Activated CD4-positive, CD25-positive, alpha-beta regulatory T cell treated with anti-CD3 and anti-CD28 coated beads, Interleukin-2, amount 50 U/mL, for 16 hours (primary cell): ENCODE measurements at regions not wholly inside any gene's neighbourhood (a gene's known extent, or its start where the extent isn't known, plus 50 kb on each side); places are given as distances from the start of the nearest gene placed in this dataset.
"Not testable (repeated sequence)": the region's sequence is repeated elsewhere in the genome, so short reads cannot be mapped to it uniquely, and the experiment has no call there.

Source experiments
- DNase-seq: peaks from one replicate; pipeline ENCODE4 v3.0.0-alpha.2; 2020; ENCODE audit warnings: low read depth, low spot score

DNA sequence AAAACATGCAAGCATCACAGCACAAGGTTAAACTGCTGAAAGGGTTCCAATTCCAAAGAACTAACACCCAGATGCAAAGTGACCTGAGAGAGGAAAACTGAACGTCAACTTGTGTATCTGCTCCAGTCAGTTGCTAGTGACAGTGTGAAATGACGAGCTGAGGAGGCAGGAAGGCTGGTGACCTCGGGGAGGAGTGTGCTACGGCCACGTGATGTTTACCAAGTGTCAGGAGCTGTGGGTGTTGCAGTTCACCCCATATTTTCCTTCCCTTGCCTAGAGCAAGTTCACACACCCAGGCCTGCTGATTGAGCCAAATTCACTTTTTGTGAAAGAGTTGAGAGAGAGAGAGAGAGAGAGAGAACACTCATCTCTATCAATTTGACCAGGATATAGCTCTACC is 231.6 kb upstream of the ANKH start:
- DNase-seq, result no peak

DNA sequence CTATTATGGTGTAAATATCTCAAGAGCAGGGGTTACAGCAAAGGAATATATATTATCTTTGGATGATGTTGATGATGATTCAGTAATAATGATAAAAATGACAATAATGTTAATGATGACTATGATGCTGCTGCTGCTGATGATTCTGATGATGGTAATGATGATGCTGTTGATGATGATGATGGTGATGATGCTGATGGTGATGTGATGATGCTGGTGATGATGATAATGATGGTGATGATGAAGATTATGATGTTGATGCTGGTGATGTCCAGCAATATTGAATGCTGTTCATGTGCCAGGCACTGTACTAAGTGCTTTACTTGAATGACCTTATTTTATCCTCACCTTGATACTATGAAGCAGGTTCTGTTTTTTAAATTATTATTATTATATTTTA is 226.0 kb upstream of the ANKH start:
- DNase-seq, result no peak

DNA sequence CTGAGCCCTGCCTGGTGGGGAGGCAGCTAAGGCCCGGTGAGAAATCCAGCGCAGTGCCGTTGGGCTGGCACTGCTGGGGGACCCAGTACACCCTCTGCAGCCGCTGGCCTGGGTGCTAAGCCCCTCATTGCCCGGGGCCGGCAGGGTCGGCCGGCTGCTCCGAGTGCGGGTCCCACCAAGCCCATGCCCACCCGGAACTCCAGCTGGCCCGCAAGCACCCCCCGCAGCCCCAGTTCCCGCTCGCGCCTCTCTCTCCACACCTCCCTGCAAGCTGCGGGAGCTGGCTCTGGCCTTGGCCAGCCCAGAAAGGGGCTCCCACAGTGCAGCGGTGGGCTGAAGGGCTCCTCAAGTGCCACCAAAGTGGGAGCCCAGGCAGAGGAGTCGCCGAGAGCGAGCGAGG is 225.1 kb upstream of the ANKH start:
- not testable (repeated sequence) for DNase-seq

DNA sequence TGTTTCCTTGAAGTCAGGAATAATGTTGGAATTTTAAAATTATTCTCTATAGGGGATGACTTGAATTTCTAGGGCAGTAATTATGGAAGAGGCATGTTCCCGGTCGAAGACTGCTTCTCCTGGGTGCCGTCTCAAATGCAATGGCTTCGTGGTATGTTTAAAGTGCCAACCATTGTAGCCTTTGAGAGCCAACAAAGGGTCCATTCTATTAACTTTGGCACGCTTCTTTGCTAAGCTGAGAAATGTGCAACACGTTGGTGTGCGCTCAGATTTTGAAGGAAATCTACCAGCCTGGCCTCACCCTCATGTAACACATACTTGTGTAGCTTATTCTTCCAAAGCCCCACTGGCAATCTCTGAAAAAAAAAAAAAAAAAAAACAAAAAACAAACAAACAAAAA is 221.2 kb upstream of the ANKH start:
- no peak for DNase-seq

DNA sequence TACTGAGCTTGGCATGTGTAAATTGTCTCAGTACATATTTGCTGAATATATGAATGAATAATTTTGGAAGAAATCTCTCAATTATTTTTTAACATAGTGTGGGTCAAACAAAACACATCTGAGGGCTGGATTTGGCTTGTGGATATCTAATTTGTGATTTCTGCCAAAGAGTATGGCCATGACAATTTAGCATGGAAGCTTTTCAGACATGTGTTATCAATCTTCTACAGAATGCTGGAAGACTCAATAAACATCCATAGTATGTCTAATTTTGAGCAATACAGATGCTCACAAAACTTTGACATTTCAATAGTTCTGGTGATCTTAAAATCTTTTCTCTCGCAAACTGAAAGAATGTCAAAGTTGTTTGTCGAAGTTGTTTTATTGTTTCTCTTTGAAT is 214.1 kb upstream of the ANKH start:
- no peak for DNase-seq

DNA sequence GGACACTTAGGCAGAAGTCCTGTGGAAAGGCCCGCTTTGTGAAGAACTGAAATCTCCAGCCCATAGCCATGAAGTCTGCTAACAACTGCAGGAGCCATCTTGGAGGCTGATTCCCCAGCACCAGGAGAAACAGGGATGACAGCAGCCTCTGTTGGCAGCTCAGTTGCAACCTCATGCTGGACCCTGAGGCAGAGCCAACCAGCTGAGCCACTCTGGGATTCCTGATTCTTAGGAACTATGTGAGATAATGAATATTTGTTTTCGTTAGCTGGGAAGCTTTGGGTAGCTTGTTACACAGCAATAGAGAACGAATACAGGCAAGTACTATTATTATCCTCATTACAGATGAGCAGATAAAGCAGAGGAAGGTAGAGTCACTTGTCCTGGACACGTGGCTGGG is 210.5 kb upstream of the ANKH start:
- no peak for DNase-seq

DNA sequence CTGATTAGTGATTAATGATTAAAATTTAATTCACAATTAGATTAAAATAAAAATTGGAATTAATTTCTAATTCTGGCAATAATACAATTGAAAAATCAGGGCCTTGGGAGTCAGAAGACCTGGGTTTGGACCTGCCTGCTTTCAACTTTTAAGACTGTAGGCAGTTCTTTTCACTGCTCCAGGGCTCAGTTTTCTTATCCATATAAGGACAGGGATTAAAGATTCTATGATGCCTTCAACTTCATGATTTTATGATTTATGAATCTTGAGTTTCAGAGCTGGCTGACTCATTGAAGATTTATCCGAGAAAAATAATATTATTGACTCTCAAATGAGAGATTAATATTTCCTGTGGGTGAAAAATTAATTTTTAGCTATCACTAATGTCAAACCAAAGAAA is 208.6 kb upstream of the ANKH start:
- DNase-seq, result no peak

DNA sequence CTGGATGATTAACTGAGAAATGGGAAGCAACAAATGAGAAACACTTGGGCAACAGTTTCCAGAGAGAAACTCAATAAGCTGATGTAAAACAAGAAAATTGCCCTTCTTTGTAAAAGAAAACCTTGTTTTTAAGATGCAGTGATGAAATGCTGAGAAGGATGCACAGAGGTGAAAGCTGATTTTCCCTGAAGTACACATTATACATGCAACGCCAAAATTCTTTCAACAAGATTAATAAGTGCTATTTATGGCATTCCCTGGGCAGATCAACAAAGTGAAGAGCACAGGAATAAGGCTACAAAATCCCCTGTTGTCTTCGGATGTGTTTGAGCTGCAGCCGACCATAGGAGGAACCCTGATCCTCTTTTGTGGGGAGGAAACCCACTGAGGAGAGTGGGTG is 208.0 kb upstream of the ANKH start:
- DNase-seq, result no peak

DNA sequence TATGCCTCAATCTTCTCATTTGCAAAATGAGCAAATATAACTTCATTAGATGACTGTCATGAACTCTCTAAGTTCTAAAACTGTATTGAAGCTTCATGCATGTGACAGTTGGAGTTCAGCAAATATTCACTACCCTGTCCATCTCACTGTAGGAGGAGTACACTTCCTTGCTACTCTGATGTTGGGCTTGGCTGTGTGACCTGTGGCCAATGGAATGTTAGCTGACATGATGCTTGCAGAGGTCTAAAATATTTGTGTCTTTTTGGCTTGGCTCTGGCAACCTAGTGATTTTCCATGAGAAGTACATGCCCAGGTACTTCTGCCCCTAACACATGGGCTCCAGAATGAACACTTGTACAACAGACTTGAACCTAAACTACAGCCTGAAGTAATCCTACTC is 203.1 kb upstream of the ANKH start:
- DNase-seq, result no peak

DNA sequence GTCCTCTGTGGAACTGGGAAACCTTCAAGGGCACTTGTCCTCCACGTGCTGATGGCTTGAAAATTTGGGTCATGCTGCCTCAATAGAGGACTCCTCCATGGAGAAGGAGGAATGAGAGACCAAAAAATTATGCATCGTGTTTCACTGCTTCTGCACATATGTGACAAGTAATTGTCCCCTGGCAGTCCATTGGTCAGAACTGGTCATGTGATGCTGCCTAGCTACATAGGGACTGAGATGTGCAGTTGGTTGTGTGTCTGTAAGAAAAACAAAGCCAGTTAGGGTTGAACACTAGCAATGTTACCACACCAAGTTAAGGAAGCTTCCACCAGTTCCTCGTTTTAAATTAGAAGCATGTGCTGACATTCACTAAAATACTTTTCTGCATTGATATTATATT is 201.9 kb upstream of the ANKH start:
- no peak for DNase-seq

DNA sequence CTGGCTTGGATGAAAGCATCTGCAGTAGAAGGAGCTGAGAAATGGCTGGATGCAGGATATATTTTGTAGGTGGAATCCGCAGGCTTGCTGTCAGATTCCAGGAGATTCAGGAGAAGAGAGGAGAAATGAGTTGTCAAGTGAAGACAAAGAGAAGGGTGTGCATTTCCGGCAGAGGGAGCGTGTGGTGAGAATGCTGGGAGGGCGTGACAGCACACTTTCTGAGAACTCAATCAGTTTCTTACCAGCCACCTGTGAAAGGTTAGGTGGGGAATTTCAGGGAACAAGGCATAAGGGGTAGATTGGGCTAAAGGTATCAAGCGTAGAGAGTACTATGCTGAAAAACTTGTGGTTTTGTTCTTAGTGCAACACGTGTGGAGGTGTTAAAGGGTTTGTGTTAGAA is 199.3 kb upstream of the ANKH start:
- no peak for DNase-seq

DNA sequence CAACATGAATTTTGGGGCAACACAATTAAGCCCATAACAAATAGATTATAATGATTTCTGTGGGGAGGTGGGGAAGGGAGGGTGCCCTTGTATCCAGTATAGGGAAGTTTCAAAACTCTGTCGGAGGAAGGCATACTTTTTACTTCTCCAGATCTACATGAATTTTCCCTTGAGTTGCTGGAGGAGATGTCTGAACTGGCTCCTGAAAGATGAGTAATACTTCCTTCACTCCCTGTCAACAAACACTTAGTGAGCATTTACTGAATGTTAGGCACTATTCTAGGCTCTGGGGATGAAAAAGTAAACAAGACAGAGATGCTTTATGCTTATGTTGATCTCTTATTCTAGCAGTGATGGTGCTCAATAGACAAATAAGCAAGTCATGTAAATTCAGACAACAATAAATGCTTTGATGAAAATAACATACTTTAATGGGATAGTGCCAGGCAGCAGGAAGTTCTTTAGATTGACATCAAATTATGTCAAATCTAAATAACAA is 197.9 kb upstream of the ANKH start:
- no peak for DNase-seq

DNA sequence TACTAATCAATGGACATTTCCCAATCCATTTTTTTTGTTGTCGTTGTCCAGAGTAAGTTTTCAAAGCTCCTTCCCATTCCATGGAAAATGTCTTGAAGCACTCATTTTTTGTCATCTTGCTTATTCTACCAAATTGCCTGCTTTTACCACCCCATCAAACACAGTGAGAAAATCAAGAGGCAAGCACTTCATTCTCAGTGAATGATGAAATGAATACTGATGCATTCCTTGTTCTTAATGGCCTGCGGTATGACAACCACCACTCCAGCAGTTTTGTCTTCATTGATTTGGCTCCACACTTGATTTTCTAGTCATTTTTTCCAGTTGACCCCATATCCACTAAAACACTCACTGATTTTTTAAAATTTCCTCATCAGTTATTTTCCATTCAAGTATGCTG is 193.5 kb upstream of the ANKH start:
- DNase-seq, result no peak

DNA sequence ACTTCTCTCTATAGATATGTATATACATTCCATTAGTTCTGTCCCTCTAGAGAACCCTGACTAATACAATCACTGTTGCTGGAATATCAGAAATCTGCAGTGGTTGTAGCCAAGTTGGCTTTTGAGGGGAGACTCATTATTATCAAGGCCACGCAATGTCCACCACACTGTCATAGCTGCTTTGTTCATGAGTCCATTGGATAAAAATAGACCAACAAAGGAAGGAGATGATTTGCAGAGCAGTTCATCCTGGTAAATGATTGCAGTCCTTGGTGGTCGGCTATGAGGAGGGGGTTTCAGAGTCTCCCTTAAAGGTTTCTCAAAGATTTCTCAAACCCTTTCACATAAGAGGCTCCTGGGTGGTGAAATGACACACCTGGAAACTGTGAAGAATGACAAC is 192.8 kb upstream of the ANKH start:
- DNase-seq, result no peak

DNA sequence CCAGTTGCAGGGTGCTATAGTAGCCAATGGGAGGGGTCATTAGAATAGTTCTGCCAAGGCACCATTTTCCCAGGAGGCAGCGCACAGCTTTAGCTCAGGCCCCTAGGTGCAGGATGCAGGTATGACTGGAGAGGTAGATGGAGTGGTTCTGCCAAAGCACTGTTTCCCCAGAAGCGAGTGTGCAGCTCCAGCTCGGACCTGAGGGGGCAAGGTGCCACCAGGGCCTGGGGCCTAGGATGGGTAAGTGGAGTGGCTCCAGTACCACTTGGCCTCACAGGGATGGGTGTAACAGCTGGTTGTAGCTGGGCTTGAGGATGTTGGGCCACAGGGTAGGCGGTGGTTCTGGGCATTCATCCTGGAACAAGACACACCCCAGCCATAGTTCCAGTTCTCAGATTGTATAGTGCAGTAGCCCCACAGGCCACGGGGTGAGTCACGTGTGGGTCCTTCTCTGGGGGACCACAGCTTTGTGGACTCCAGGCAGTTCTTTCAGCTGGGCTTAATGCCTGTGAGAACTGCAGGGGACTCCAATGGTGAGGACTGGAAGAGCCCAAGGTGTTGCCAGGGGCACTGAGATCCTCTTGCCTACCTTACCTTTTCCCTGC is 185.5 kb upstream of the ANKH start:
- no peak for DNase-seq

DNA sequence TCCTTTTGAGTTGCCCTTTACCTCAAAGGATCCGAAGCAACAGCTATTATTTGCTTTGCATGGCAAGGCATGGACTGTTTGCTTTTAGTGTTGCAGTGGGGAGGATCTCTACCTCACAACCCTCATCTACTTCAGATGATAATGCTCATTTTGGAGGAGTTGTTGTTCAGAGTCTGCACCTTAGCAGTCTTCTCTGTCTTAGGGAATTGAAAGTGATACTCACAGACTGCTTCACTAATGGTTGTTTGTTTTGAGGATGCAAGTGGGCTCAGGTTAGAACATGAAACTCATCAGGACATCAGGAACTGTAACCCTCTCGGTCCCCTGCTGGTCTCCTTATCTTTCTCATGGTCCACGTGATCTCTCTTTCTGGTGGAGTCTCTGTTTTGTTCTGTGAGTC is 172.9 kb upstream of the ANKH start:
- DNase-seq, result no peak

DNA sequence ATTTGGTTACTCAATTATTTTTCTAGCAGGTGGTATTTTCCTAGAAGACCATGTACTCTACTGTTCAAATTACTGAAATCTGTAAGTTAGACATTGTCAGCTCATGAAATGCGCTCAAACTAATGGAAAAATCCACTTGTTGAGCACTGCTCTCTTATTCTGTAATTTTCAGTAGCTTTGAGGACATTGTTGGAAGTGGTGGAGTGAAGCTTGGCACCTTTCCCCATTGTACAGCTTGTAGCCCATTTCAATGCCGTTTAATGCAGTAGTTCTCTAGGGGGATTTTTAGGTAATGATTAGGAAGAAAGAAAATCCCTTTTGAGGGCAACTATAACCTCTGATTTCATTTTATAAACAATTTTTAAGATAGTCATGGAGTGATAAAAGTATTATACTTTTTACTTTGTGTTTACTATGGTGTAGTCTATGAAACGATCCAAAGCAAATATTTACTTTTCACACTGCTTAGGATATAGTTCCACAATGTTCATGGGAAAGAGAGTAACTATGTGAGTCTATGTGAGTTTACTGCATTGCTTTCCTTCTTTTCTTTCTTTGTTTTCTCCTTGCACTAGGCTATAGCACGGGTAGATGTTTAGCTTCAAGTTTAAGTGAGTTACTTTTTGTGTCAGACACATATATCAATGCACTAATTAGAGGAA is 165.8 kb upstream of the ANKH start:
- no peak for DNase-seq

DNA sequence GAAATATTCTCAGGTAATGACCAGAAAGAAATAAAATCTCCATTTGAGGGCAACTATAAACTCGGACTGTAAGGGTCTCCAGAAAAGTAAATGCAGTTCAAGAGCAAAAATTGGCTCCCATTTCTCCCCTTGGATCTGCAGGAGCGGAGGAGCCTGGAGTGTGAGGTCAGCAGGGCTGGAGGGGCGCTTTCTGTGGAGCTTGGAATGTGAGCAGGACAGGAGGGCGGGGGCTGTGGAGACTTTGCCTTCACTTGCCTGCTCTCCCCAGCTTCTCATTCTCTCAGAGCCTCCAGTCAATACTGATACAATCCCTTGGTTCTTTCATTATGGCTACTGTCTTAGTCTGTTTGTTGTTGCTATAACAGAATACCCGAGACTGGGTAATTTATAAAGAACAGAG is 162.8 kb upstream of the ANKH start:
- no peak for DNase-seq

DNA sequence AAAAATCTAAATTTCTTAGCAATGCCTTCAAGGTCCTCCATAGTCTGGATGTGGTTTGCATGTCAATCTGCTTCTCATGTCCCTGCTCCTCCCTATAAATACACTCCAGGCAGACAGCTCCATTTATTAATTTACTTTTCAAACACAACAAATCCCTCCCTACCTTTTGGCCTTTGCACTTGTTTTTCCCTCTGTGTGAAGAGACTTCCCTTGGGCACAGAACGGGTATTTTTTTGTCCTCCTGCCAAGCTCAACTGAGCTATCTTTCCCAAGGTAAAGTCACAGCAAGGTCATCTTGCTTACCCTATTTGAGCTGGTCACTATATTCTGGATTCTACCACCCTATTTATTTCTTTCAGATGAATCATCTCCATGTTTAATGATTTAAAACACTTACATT is 159.6 kb upstream of the ANKH start:
- DNase-seq, result no peak

DNA sequence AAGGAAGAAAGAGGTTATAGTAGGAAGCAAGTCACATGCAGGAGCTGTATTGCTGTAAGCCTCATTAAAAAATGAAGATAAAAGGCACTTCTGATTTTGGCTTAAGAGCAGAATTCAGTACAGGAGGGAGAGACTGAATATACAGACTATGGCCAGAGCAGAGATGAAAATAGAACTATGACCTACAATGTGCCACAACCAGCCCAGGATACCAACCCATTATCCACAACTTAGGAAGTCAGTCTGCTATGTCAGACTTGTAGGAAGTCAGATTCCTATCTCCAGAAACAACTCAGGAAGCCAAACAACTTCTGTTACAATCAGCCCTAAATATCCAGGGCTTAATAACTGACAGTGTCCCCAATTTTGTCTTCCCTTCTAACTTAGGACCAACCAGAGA is 156.2 kb upstream of the ANKH start:
- no peak for DNase-seq

DNA sequence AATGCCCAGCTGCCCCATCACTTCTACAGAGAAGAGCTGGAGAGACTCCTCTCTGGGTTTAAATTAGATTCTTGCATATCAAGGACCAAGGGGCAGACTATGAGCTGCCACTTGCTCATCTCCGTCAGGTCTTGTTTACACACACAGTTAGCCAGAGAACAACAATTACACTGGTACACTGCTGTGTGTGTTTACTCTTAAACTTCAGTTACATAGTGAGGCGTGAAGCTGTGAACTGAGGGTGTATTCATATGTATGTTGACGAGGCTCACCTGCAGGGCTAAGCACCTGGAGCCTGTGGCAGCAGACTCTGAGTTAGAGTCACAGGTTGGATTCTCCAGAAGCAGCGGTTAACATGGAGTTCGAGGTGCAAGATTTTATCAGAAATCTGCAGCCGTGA is 155.4 kb upstream of the ANKH start:
- no peak for DNase-seq

DNA sequence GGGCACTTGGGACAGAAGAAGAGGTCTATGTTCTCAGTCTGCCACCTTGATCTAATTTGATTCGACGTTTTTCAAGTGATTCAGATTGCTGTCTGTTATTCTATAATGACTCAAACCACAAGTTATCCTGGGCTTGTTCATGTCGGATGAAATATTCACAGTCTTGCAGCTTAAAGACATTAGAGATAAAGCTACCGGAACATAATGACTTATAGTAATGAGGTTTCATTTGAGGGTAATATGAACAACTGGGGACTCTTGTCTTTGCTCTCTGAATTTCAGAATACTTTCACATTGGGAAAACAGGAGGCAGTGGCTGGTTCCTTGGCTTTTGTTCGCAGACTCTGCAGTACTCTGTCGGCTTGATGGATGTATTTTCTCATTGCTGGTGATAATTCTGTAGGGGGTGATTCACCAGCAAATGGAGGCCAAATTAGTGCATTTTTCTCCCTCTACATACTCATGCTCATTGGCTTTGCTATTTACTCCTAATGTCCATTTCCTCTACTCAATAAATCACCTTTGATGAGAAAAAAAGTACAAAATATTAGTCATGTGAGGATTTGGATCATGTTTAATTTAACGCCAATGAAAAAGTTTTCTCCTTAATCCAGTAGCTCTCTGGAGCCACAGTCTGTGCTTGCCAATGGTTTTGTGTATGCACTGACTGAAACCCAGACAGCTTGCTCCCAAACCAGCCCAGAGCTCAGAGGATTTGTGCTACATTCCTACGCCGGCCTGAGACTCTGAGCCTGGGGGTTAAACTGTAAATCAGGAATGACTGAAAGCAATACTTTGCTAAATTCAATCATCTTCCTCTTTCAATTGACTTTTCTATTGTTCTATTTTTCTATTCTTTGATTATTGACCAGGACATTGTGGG is 154.7 kb upstream of the ANKH start:
- DNase-seq, result no peak

DNA sequence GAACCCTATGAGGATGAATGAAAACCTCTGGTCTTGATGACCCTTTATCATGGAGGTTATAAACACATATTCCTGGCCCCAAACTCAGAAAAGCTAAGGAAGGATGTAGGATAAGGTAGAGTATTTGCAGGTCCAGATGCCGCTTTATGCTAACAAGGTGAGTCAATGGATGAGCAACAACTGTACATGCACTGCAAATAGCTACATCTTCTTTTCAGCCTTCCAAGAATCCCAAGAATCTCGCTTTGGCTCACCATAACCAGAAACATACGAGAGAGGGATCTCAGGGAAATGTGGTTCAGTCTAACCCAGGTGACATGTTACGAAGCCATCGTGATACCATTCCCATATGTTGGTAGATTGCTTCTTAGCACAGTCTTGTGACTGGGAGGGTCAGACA is 152.3 kb upstream of the ANKH start:
- no peak for DNase-seq
